ENCODE measurements at regions not wholly inside any gene's neighbourhood (a gene's known extent, or its start where the extent isn't known, plus 50 kb on each side); places are given as distances from the start of the nearest gene placed in this dataset.
"Not testable (repeated sequence)": the region's sequence is repeated elsewhere in the genome, so short reads cannot be mapped to it uniquely, and the experiment has no call there.

DNA sequence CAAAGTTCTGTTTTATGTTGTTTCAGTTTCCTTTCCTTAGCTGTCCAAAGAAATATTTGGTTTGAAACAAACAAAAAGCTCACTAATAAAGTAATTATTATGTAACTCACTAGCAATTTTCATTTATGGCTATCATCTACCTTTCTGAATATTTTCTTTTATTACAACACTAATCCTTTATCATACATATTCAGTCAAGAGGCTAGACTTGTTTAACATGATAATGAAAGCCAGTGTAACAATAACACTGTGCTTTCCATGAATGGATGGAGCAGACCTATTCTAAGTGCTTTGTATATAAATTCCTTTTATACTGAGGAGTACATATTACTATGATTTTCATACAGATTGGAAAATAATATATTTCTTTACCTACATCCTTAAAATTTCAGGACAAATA lies 972.8 kb upstream of the ADGRL4 start:
- DNase-seq = no peak

DNA sequence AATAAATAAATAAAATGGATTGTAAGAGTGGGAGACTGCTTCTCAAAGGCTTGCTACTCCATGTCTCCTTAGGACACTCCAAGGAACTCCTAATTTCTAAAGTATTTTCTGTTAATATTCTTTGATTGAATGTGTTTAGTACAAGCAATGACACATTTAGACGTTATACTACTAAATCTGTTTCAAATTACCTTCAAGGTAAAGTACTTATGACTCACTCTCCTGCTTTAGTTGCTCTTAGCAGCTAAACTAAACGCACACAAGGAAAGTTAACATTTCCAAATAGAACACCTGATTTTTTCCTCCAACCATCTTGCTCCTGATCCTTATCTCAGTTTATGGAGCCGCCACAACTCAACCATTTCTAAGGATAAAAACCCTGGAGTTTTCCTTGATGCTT lies 969.8 kb upstream of the ADGRL4 start:
- DNase-seq = no peak

- DNase-seq = no peak
Observed at GRCh38 chr1:79974659-79975058, 968.1 kb upstream of the ADGRL4 start.

DNA sequence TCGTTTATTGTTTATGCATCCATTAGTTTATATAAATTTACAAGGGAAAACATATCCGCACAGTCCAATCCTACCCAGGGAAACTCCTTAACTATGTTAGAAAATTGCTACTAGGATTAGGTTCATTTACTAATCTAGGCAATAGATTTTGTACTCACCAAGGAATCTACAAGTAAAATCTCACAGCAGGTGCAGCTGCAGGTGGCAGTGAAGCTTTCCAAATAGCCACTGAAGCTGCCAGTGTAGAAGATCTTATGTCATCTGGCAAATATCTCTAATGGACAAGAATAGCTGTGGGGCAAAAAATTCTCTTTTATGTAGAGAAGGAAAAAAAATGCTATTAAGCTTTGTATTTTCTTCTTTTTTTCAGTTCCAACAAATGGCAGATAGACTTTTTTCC lies 963.4 kb upstream of the ADGRL4 start:
- DNase-seq = no peak

GRCh38 chr1:79966438-79966837 lies 959.9 kb upstream of the ADGRL4 start:
- no peak for DNase-seq

GRCh38 chr1:79959635-79960034 lies 953.1 kb upstream of the ADGRL4 start:
- no peak for DNase-seq

DNA sequence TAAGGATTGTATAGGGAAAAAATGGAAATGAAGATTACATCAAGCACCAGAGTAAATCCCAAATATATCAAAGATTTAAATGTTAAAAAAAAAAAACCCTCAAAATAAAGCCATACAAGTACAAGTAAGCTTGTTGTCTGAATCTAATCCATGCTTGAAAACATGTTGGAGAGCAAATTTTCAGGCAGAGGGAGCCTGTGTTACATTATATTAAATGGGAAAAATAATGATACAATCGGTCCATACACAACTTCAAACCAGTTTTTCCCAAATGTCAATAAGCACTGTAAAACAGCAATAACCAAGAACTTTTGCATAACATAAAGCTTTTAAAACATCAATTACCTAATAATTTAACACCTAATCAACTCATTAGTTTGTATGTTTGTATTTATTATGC lies 949.4 kb upstream of the ADGRL4 start:
- DNase-seq = no peak

GRCh38 chr1:79950511-79950910 lies 944.0 kb upstream of the ADGRL4 start:
- no peak for DNase-seq

DNA sequence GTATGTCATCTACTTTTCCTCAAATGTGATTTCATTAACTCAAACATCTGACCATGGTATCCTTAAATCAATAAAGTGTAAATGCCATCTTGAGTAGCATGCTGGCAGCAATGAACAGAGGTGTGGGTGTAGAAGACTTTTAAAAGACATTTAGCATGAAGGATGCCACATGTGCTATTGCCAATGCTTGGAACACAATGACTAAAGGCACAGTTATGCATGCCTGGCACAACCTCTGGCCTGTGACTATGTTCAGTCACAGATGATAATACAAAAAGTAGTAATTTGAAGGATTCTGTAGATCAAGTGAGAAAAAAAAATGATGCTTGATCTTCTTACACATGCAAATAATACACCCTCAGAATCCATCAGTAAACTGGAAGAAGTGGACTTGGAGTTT lies 938.9 kb upstream of the ADGRL4 start:
- DNase-seq = no peak

GRCh38 chr1:79929356-79929755 lies 922.8 kb upstream of the ADGRL4 start:
- no peak for DNase-seq

DNA sequence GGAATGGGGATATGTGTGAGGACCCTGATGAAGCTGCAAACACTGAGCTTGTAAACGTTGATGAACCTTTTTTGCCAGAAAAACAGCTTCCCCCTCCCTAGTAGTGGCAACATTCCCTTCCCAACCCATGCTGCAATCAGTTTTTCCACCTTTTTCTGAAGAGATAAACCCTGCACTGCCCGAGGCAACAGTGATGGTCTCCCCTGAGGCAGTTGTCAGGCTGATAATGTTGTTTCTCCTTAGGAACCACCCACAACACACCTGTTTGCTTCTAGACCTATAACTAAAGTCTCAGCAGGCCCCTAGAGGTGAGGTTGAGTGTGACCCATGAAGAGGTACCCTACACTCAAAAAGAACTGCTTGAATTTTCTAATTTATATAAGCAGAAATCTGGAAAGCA lies 922.4 kb upstream of the ADGRL4 start:
- DNase-seq = no peak

GRCh38 chr1:79920960-79921669 lies 914.6 kb upstream of the ADGRL4 start:
- no peak for DNase-seq

- no peak for DNase-seq
Observed at GRCh38 chr1:79914896-79915295, 908.4 kb upstream of the ADGRL4 start.

DNA sequence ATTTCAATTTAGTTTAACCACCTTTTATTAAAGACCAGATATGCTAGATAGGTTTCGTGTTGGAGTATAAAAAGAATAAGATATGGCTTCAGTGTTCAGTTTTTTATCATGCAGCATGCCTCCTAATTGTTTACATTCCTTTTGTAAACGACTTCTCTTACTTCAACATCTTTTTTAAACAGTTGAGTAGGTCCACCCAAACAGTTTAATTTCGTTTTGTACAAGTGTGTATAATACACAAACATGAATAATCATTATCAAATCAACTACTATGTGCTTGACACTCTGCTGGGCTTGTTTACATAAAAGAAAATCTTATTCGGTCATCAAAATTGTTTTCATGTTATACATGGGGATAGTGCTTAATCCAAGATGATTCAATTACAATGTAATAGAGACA lies 906.3 kb upstream of the ADGRL4 start:
- DNase-seq = no peak

DNA sequence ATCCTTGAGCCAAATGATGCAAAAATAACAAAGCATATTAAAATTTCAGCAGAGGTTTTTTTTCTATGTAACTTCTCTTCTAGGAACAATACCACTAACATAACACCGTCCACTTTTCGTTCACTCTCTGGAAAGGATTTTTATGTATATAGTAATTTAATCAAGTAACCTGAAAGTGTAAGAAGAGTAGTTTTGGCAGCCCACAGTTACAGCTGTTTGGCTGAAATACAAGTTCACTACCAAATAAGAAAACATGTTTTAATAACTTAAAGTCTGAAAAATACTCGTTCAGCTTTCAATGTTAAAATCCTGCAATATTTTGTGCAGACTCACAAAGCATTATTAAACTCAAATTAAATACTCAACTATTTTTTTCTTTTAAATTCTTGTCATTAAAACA lies 896.8 kb upstream of the ADGRL4 start:
- no peak for DNase-seq

DNA sequence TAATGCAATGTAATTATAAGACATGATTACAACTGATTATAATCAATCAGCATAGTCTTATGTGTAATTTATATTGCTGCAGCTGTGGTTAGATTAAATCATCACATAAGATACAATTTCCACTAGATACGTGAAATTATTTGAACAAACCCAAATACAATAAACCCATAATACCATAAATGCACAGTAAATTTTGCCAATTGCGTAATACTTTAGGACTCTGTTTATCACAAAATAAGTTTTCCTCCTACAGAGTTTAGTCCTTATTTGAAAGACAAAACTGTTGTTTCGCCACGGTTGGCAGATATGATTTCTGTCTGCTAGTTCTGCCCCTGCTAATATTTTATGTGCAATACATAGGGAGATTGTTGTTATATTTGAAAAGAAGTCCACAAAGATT lies 895.9 kb upstream of the ADGRL4 start:
- no peak for DNase-seq

- DNase-seq = no peak
Observed at GRCh38 chr1:79899914-79900313, 893.4 kb upstream of the ADGRL4 start.

- DNase-seq = no peak
Observed at GRCh38 chr1:79896140-79896539, 889.6 kb upstream of the ADGRL4 start.

DNA sequence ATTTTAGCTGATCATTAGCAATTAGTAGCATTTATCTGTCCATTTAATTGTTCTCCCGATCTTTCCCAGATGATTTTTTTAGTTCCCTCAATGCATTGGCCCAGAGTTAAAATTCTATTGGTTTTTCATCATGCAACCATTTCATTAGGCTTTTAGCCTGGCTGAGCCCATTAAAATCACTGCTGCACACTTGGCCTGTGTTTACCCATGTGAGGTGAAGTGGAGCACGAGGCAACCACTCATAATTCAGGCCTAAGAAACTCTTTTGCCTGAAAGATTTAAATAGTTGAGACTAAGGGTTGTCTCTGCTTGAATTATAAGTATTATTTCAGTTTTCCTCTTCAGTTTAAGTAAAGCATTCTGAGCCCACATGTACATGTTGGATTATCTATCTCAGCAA lies 889.0 kb upstream of the ADGRL4 start:
- DNase-seq = no peak

GRCh38 chr1:79894129-79894528 lies 887.6 kb upstream of the ADGRL4 start:
- not testable (repeated sequence) for DNase-seq

- no peak for DNase-seq
Observed at GRCh38 chr1:79887059-79887458, 880.5 kb upstream of the ADGRL4 start.

DNA sequence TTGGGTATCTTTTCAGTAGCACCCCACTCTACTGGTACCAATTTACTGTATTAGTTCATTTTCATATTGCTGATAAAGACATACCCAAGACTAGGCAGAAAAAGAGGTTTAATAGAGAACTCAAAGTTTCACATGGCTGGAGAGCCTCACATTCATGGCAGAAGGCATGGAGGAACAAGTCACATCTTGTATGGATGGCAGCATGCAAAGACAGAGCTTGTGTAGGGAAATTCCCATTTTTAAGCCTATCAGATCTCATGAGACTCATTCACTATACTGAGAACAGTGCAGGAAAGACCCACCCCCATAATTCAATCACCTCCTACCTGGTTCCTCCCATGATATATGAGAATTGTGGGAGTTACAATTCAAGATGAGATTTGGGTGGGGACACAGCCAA lies 878.6 kb upstream of the ADGRL4 start:
- DNase-seq = no peak

DNA sequence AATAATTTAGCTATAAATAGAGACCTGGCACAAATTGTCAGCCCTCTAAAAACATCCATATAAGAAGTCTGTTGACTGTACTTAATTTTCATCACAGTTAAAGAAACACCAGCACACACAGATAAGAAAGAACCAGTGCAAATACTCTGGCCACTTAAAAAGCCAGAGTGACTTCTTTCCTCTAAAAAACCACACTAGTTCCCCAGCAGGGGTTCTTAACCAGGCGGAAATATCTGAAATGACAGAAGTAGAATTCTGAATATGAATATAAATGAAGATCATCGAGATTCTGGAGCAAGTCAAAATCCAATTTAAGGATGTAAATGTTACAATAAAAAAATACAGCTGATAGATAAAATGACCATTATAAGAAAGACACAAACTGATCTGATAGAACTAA lies 870.6 kb upstream of the ADGRL4 start:
- no peak for DNase-seq

- no peak for DNase-seq
Observed at GRCh38 chr1:79875187-79875586, 868.7 kb upstream of the ADGRL4 start.

GRCh38 chr1:79874289-79874688 lies 867.8 kb upstream of the ADGRL4 start:
- DNase-seq = no peak
